ENCODE measurements at regions not wholly inside any gene's neighbourhood (a gene's known extent, or its start where the extent isn't known, plus 50 kb on each side); places are given as distances from the start of the nearest gene placed in this dataset.

DNA sequence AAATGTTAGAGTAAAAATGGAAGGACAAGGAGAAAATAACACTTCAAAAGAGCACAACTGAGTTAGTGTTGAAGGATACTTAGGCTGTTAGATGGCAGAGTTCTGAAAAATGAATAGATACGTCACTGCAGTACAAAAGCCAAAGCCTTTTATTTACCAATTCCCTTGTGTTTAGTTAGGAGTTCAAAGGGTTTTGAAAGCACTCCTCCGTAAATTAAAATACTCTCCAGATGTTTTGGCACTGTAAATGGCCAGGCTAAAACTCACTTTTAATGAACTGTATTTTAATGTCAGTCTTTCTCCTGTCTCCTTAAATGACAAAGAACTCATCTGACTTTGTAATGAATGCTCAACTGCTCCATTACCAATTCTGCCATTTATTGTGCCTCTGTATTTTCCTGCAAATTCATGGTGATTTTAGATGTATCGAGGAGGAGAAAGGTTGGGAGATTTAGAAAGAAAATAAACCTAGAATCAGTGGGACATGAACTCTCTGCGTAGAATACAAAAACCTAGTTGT, 1727.2 kb downstream of the MAT2B start:
- no peak for DNase-seq

GRCh38 chr5:165241811-165242210, 1736.4 kb downstream of the MAT2B start:
- no peak for DNase-seq

- no peak for DNase-seq
These were observed 1737.2 kb downstream of the MAT2B start for GRCh38 chr5:165242646-165243045.

DNA sequence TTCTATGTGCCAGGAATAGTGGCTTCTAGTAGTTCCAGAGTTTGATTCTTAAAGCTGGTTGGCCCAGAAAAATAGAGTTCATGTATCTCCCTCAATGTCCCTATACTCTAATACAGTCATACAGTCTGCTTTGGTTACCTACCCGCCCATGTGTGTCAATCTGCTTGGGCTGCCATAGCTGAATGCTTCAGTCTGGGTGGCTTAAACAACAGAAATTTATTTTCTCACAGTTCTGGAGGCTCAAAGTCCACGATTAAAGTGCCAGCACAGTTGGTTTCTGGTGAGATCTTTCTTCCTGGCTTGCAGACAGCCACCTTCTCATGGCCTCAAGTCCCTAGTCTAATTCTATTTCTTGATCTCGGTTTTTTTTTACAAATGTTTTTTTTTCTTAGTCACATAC, 1739.0 kb downstream of the MAT2B start:
- DNase-seq: no peak

DNA sequence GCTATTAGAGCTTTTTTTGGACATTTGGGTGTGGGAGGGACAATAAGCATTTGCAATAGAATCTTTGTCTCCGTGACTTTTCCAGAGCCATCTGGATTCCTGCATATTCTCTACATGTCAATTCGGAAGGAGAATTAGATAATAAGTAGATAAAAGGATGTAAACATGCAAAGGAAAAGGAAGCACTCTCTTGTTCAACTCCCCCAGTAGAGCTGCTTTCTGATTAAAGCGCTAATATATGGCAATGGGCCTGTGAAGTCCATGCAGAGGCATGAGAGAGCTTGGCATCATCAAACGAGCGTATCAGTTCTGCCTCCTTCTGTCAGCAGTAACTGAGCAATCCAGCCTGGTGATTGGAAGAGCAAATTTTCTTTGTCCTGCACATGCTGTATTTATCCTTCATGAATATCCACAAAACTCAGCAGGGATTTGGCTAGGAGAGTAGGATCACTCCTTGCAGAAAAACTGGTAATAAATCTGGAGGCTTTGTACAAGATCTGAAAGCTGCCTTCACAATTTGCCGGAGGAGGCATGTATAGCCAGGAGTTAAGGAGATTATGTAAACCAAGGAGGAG, 1752.9 kb downstream of the MAT2B start:
- no peak for DNase-seq

DNA sequence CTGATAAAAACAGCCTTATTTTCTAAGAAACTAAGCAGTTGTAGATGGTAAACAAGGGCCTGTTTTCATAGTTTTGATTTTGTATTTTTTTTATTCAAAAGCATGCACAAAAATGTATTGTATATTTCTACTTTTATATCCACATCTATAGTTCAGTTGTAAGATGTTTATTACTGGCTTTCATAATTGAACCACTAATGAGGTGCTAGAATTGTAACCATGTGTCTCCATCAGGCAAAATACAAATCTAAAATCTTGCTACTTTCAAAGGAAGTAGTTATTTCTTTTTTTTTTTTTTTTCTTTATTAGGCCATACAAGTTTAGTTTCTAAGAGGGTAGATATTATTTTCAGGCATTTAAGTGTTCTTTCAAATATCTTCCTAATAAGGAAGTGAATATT, 1755.0 kb downstream of the MAT2B start:
- no peak for DNase-seq

GRCh38 chr5:165263536-165263935, 1758.1 kb downstream of the MAT2B start:
- DNase-seq: no peak

- no peak for DNase-seq
These were observed 1761.5 kb downstream of the MAT2B start for GRCh38 chr5:165266939-165267338.

DNA sequence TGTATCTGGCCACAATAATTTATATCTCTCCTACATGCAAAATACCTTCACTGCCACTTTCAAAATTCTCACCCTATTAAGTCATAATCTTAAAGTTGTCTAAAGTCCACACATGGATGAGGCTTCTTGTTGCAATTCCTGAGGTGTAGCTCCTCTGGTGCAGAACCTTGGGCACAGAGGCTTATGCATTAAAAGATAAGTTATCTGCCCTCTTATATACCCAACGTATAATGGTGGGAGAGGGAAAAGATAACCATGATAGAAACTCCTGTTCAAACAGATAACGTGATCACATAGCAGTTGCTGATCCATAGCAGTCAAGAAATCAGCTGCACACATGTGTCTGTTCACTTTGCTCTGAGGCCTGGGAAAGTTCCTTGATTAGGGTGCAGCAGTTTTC, 1767.0 kb downstream of the MAT2B start:
- DNase-seq: no peak

- DNase-seq: no peak
These were observed 1772.2 kb downstream of the MAT2B start for GRCh38 chr5:165277661-165278060.

DNA sequence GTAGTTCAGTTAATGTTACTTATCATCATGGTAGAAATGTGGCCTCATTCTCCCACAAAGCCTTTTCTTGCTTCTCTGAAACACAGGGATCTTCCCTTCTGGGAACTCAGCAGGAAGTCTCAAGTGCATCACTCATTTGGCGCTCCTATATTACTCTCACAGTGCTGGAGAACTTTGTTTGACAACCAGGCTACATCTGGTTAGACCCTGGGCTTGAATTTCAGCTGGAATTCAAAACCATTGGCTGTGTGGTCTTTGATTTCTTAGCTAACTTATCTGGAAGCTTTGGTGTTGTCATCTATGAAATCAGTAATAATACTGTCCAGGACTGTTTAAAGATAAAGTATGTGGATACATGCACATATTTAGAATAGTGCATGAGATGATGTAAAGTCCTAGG, 1777.1 kb downstream of the MAT2B start:
- DNase-seq: no peak

DNA sequence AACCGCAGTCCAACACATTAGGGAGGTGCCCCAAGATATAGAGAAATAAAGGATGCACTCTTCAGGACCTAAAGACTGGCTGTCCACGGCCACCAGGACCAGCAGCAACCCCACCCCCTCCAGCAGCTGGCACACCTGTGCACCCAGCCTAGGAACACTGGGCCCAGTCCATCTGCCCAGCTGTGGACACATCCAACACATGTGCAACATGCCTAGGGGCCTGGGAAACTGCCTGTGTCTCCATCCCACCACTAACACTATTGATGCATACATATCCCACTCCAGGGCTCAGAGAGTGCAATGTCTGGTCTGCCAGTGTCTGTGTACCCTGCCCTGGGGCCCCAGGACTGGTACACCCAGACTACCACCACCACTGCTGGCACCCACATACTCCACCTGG, 1781.3 kb downstream of the MAT2B start:
- DNase-seq: no peak

GRCh38 chr5:165290535-165290934, 1785.1 kb downstream of the MAT2B start:
- DNase-seq: no peak

- no peak for DNase-seq
These were observed 1791.1 kb downstream of the MAT2B start for GRCh38 chr5:165296401-165297130.

DNA sequence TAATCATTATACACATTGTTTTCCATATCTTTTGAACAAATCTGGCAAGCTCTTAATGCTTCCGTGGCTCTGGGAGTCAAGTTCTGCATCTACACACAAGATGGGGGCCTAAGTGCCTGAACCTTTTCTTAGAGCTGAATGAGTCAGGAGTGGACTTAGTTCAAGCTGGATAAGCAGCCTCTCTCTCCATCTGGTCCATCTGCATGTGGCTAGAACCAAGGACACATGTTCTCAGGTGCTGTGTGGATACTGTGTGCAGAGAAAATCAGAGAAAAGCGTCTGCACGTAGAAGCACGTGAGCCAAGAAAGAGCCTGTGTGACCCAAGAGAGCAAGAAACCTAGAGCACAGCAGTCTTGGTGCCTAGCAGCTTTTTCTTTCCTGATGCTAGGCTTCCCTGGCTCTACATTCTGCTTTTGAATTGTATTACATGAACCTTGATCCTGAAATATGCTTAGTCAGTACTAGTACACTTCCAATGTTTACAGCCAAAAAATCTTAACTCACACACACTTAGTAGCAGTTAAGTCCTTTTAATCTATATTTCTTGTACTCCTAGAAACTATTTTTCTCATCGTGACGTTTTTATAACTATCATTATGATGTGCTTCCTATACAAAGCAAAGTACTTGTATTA, 1798.9 kb downstream of the MAT2B start:
- no peak for DNase-seq

DNA sequence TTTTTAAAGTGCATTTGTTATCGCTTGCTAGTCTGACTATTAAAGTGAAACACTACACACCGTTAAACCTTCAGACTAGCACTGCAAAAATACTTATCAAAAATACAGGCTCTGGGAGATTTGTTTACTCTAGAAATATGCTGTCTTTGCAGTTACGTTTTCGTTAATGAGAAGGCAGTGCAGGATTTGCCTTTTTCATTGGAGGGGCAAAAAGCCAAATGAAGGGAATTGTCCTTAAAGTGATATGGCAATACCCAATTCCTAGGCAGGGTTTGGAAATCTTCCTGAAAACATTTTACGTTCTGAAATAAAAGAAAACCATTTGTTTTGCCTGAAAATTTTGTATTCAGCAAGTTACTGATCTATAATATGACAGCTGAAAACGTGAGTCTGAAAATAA, 1800.2 kb downstream of the MAT2B start:
- DNase-seq: no peak

DNA sequence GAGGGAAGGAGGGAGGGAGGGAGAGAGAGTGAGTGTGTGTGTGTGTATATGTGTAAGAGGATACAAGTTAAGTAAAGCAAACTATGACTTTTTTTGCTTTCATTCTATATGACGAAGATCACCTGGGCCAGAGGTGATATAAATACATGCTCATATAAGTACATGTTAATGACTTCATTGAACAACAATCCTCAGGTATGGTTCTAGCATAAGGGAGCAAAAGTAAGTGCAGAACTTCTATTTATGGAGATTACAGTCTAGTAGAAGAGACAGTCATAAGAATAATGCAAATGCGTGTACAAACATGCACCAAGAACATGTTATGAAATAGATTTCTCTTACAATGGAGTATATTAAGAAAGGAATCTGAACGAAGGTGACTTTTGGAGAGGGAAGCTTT, 1804.0 kb downstream of the MAT2B start:
- no peak for DNase-seq

DNA sequence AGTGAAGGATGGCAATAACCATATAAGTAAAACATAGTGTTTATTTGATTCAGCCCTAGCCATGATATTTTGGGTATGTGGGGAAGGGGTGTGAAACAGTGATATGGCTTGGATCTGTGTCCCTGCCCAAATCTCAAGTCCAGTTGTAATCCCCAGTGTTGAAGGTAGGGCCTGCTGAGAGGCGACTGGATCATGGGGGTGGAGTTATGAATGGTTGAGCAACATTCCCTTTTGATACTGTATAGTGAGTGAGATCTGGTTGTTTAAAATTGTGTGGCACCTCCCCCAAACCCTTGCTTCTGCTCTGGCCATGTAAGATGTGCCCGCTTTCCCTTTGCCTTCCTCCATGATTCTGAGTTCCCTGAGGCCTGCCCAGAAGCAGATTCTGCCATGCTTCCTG, 1804.6 kb downstream of the MAT2B start:
- DNase-seq: no peak

DNA sequence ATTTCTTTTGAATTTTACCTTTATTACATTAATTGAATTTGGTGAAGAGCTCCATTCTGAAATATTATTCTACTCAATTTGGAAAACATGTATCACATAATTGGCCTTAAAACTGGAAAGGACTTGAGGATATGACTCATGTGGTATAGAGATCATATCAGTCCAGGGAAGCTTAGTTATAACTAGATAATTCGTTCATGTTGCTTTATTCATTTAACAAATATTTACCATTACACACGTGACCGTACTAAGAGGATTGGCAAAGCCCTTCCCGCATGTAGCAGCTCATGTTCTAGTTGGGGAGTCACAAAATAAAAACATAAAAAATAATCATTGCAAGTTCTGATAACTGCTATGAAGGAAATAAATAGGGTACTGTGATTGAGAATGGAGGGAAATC, 1816.5 kb downstream of the MAT2B start:
- DNase-seq: no peak

DNA sequence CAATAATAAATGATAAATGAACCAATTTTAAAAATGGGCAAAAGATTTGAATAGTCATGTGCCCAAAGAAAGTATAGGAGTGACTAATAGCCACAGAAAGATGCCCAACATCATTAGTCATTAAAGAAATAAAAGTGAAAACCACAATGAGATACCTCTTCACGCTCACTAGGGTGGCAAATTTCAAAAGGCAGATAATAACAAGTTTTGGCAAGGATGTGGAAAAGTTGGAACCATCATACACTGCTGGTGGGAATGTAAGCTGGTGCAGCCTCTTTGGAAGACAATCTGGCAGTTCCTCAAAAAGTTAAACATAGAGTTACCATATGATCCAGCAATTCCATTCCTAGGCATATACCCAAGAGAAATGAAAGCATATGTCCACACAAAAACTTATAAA, 1819.8 kb downstream of the MAT2B start:
- no peak for DNase-seq

DNA sequence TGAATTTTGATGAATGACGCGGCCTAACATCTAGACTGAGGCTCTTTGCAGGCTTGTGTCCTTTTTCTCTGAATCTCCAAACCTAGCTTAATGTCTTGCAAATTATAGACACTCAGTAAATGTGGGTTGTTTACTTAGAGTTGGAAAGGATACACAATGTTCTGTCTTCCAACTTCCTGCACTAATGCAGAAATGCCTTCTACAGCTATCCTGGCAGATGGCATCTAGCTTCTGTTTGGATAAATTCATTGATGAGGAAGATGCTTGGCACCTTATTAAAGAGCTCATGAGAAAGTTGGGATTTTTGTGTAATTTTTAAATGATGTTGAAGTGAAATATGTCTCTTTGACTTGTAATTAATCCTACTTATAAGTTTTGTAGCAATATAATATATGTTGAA, 1822.2 kb downstream of the MAT2B start:
- DNase-seq: no peak

DNA sequence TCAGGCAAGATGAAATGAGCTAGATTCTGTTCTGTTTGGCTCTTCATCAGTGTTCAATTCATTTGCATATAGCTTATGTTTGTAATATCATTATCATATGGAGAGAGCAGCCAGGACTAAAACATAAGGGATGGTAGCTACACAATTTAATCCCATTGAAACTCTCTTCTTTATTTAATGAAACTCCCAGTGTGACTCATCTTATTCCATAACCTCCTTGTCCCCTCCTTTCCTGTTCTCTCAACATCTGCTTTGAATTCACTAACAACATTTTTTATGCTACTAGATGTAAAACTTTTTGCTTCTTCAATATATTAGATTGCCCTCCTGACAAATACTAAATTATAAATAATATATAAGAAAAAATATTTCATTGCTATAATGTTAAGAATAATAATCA, 1823.4 kb downstream of the MAT2B start:
- no peak for DNase-seq

DNA sequence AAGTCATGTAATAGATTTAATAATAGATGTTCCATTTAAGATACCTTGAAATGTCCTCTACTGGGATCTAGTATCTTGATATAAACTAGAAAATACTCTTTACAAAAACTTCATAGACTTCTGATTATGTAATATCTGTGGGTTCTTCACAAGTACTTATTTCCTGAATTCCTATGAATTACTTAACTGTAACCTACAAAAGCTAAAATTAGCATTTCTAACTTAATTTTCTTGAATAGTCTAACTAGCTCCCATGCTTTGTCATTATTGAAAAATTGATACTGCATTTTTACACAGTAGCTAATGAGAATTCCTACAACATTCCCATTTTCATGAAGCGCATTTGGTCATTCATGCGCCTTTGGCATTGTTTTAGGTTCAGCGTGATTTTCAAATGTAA, 1828.2 kb downstream of the MAT2B start:
- no peak for DNase-seq

DNA sequence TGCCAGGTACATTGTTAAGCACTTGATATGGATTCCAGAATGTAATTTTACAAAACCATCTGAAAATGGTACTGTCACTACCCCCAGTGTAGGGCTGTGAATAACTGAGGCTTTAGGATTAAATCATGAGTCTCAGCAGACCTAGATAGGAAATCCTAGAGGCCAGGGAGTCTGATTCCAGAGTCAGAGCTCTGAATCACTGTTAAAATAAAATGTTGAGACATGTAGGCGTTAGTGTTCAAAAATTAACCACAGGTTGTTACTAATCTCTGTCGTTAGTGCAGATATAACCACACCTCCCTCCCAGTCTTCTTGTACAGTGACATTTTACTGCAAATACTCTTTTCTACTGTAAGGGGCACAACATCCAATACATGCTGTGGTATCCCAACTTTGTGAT, 1828.8 kb downstream of the MAT2B start:
- no peak for DNase-seq

Data from activated CD8-positive, alpha-beta memory T cell treated with anti-CD3 and anti-CD28 coated beads, Interleukin-2, amount 50 U/mL, for 4 hours (primary cell).